ENCODE measurements at regions not wholly inside any gene's neighbourhood (a gene's known extent, or its start where the extent isn't known, plus 50 kb on each side); places are given as distances from the start of the nearest gene placed in this dataset.

GRCh38 chr1:222358100-222358499 is 189.8 kb downstream of the HHIPL2 start:
- DNase-seq = no peak

GRCh38 chr1:222357252-222357651 is 190.7 kb downstream of the HHIPL2 start:
- no peak for DNase-seq

DNA sequence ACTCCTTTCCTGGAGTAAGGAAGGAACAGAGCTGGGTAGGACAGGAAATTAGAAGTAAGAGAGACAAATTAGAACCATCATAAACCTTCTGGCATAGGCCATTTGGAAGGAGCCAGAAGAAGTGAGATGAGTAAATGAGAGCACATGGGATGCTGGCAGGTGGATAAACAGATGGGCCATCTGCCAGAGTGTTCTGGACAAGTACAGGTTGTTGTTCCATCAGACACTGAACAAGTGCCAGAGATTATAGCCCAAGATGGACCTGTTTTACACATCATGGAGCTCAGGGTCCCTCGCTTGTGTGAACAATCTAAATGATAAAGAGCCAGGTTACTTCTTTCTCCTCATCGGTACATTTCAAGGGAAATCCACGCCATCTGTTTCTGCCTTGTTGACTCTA is 200.3 kb downstream of the HHIPL2 start:
- DNase-seq = no peak

DNA sequence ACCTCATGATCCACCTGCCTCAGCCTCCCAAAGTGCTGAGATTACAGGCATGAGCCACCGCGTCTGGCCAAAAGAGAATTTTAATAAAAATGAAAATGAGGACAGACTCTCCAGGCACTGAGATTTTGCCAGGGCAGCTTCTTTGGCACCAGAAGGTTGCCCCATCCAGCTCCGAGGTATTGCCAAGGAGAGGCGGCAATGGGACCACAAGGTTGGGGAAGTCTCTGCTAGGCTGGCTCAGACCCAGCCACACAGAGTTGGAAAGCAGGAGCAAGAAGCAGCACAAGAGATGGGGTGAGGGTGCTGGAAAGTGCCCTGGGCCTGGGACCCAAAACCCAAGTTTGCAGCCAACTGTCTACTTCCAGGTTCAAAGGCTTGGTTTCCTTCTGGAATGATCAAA is 200.9 kb downstream of the HHIPL2 start:
- DNase-seq = no peak

GRCh38 chr1:222339376-222339947 is 208.4 kb downstream of the HHIPL2 start:
- no peak for DNase-seq

GRCh38 chr1:222335586-222335985 is 212.3 kb downstream of the HHIPL2 start:
- DNase-seq = no peak

GRCh38 chr1:222334026-222334680 is 213.8 kb downstream of the HHIPL2 start:
- no peak for DNase-seq

DNA sequence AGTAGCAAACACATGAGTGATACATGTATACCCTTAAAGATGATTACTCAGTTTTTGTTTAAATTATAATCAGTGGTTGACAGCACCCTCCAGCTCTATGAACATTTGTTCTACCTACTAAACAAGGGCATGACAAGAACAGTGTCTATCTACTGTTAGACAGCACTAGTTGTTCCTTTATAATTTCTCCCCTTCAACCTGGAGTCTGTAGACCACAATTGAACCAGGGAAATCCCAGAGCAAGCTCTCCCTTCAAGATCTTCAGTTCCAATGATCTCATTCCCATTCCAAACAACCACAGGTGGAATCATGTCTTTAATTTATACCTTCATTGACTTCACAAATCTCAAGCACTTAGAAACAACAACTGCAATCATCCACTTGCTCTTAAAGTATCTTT is 216.1 kb downstream of the HHIPL2 start:
- DNase-seq = no peak

GRCh38 chr1:222331340-222331739 is 216.6 kb downstream of the HHIPL2 start:
- DNase-seq = no peak

DNA sequence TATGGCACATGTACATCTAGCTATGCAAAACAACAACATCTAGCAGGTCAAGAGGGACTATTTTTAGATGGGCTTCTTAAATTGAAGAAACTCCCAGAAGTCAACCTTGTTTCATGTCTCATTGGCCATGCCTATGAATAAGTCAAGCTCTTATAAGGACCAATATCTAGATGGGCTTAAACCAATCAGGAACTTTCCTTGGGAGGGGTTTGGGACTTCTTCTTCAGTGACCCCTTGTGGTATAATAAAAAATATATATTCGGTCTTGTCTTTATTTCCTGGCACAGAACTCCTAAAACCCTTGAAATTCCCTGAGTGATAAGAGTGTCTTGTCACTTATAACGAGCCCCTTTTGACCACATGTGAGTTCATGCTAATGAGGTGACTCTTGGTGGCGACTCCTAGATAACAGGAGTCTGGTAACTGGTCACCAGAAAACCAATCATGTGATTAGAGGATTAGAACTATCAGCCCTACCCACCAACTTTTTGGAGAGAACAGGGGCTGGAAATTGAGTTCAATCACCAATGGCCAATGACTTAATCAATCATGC is 218.3 kb downstream of the HHIPL2 start:
- DNase-seq = no peak

GRCh38 chr1:222326710-222327036 is 221.2 kb downstream of the HHIPL2 start:
- no peak for DNase-seq

- no peak for DNase-seq
Observed at GRCh38 chr1:222326006-222326709, 221.7 kb downstream of the HHIPL2 start.

DNA sequence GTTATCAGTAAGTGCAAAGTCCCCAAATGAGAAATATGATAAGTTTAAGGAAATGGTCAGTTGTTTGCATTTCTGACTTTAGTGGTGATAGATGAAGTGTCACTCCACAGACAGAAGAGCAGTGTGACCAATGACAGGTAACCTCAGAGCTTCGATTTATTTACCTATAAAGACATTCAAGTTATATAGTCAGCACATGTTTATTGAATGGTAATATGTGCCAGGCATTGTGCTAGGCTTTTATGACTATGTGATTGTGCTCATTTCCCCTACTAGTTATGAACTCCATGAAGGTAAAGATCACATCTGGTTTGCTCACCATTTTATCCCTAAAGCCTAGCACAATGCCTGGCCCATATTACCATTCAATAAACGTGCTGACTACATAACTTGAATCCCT is 222.4 kb downstream of the HHIPL2 start:
- DNase-seq = no peak

DNA sequence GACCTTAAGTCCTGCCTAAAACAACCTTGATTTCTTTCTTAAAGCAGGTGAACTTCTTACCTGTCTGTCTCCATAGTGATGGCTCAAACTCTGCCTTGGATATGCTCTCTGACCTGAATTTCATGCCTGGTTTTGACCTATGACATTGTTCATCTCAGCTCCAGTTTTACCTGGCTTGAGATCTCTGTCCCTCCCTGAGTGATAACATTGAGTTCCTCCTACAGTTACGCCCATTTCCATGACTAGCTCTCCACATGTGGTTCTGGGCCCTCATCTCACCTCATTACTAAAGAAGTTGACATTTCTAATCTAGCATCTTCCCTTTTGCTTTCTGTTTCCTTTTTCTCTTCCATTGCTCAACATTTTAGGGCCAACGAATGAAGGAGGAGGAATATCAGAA is 233.1 kb downstream of the HHIPL2 start:
- DNase-seq = no peak

DNA sequence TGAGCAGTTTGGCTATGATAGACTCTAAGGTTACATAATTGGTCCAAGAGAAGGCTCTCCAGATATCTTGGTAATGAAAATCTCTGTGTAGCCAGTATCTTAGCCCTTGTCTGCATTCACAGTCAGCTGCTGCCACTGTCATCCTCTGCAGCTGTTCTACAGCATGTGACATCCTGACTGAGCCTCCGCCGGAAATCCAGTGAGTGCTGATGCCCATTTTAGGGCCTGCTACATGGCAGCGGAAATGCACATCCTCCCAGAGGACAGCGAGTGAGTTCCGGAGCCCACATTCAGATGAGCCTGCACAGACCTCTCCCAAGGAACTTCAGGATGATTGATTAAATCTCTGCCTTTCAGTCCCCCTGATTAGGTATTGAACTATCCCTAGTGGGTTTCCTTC is 237.1 kb downstream of the HHIPL2 start:
- no peak for DNase-seq

DNA sequence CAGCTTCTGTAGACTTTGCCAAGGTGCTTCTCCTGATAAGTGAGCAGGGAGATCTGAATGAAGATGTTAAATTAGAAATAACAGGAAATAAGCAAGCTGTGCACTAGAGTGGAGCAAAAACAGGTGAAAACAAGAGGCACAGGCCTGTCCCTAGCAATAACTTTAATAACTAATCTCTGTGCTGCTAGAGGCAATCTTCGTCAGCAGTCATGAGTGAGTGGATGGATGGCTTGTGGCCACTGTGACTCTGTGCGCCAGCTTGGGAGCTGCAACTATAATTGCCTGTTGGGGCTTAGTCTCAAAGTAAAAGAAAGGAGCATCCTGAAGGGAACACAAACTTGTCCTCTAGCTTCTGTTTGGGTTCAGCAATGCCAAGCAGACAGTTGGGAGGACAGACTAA is 240.3 kb downstream of the HHIPL2 start:
- no peak for DNase-seq

DNA sequence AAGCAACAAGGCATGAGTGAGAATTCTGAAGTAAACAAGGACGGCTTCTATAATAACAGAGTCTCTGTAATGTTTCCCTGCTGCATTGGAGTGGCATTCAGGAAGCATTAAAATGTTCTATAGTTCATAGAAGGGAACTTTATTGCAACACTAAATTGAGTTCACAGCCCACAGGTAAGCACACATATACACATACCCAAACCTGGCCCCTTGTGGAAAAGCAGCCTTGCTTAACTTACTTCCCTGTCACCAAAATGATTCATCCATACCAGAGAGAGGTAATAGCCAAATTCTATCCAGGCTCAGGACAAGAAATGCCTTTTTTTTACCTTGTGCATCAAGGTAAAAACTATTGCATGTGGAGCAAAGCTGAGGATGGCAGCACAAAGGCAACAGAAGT is 241.4 kb downstream of the HHIPL2 start:
- DNase-seq = no peak

- DNase-seq = no peak
Observed at GRCh38 chr1:222306011-222306410, 241.9 kb downstream of the HHIPL2 start.

DNA sequence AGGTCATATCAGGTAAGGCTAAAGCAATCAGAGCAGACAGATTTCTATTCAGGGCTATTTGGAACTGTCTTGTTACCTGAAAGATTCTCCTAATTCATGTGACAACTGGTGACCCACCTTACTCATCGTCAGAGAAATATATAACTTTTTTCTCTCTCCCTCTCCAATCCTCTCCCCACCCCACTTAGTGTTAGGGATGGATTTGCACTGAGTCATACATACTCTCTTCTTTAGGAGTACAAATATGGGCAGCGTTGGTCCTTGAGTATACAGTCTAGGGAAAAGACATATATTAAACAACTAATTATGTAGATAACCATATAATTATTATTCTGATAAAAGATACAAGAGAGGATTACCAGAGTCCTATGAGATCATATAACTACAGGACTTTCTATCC is 246.3 kb downstream of the HHIPL2 start:
- DNase-seq = no peak

DNA sequence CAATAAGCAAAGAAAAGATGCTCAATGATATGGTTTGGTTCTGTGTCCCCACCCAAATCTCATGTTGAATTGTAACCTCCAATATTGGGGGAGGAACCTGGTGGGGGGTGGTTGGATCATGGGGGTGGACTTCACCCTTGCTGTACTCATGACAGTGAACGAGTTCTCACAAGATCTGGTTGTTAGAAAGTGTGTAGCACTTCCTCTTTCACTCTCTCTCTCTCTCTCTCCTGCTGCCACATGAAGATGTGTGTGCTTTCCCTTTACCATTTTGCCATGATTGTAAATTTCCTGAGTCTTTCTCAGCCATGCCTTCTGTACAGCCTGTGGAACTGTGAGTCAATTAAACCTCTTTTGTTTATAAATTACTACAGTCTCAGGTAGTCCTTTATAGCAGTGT is 248.4 kb downstream of the HHIPL2 start:
- no peak for DNase-seq

DNA sequence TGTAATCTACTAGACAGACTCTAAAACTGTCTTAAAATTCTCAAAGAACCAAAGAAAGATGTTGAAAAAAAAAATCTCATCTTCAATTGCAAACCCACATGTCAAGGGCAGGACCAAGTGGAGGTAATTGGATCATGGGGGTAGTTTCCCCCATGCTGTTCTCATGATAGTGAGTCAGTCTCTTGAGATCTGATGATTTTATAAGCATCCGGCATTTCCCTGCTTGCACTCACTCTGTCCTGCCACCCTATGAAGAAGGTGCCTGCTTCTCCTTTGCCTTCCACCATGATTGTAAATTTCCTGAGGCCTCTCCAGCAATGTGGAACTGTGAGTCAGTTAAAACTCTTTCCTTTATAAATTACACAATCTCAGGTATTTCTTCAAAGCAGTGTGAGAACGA is 257.0 kb downstream of the HHIPL2 start:
- no peak for DNase-seq

GRCh38 chr1:222288053-222288452 is 259.9 kb downstream of the HHIPL2 start:
- DNase-seq = no peak

DNA sequence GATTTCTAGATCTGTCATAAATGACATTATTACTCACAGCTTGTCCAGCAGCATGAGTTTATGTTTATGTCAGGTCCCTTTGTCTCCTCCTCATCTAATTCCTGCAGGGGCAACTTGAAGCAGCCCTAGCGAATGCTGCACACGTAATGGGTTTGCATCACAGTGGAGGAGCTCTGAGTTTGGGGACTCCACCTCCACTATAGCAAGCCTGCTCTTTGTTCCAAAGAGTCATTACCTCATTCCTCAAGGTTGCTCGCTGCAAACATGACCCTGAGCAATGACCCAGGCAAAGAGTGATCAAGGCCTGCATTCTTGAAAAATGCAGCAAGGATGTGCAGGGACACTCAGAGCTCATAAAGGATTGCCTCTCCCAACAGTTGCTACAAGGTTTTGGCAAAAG is 261.9 kb downstream of the HHIPL2 start:
- DNase-seq = no peak

- DNase-seq = no peak
Observed at GRCh38 chr1:222285526-222285925, 262.4 kb downstream of the HHIPL2 start.

GRCh38 chr1:222284466-222284865 is 263.4 kb downstream of the HHIPL2 start:
- DNase-seq = no peak
